HCT116 (cell line): ENCODE measurements at regions not wholly inside any gene's neighbourhood (a gene's known extent, or its start where the extent isn't known, plus 50 kb on each side); places are given as distances from the start of the nearest gene placed in this dataset.

Experiments used
- ATAC-seq: fragments of 200-7000 bp; cut with Tn5 transposase; 2 replicates; pipeline ENCODE4 v1.9.1; 2020; ENCODE audit warnings: mild to moderate bottlenecking, moderate library complexity
- BruUV-seq: library from RNA; stranded (reverse); fragments of 400-500 nt; replicated peaks from 2 replicates; lab custom pipeline; 2021; lab: Mats Ljungman, UMichigan
- CTCF ChIA-PET: fragments of 300-600 bp; sonication (Branson Sonifier 250); formaldehyde crosslinking; loops from one replicate; lab custom pipeline; 2021; ENCODE audit warnings: antibody characterized with exemption; lab: Charles Lee
- POLR2A ChIA-PET: fragments of 300-600, 350-600 bp; sonication (Branson Sonifier 250); formaldehyde crosslinking; loops from one replicate; lab custom pipeline; 2021; ENCODE audit warnings: antibody characterized with exemption; lab: Charles Lee
- RAD21 ChIA-PET, 2 experiments: fragments of 300-600 bp; sonication (Branson Sonifier 250); formaldehyde crosslinking; loops; one replicate each; lab custom pipeline; 2023; ENCODE audit warnings: low total read pairs in 2 of 2; ENCODE audit not compliant: uncharacterized antibody in 2 of 2, unreplicated experiment in 2 of 2, low non-redundant PET in 1 of 2; lab: Charles Lee
- DNase-seq: peaks from one replicate; pipeline ENCODE4 v3.0.0-alpha.2; 2010; ENCODE audit warnings: low read depth, low spot score
- H2AFZ ChIP-seq: fragments of 200-600 bp; shearing (Covaris generic), sonication (generic); 2 replicates; pipeline ENCODE4 v1.6.1; 2017; ENCODE audit warnings: low read depth, mixed run types, mixed read lengths, antibody characterized with exemption, low read length; ENCODE audit not compliant: poor library complexity, severe bottlenecking
- H3K27ac ChIP-seq: 2 replicates; pipeline ENCODE4 v1.5.1; 2012; ENCODE audit warnings: low read depth, low read length
- H3K27me3 ChIP-seq: fragments of 200-600 bp; sonication (generic); 2 replicates; pipeline ENCODE4 v1.6.1; 2016; ENCODE audit warnings: mixed run types, low read length, mixed read lengths; ENCODE audit not compliant: insufficient read depth
- H3K36me3 ChIP-seq, 2 experiments: fragments of 200-500 bp in 1 of 2; fragments of 200-600 bp in 1 of 2; sonication (Bioruptor generic) in 1 of 2; sonication (generic) in 1 of 2; 2 replicates each; pipeline versions ENCODE4 v1.5.1 to v1.6.1; 2014 to 2016; ENCODE audit warnings: low read length in 2 of 2, inconsistent platforms in 1 of 2, mixed read lengths in 1 of 2, mixed run types in 1 of 2; ENCODE audit not compliant: insufficient read depth in 2 of 2, control insufficient read depth in 1 of 2
- H3K4me1 ChIP-seq, 2 experiments: fragments of 200-600 bp in 1 of 2; sonication (generic) in 1 of 2; 2 replicates each; pipeline versions ENCODE4 v1.5.1 to v1.6.1; 2012 to 2017; ENCODE audit warnings: low read length in 2 of 2, inconsistent platforms in 1 of 2, mild to moderate bottlenecking in 1 of 2, mixed read lengths in 1 of 2, mixed run types in 1 of 2, moderate library complexity in 1 of 2; ENCODE audit not compliant: insufficient read depth in 2 of 2, control insufficient read depth in 1 of 2
- H3K4me2 ChIP-seq: fragments of 200-600 bp; sonication (generic); 2 replicates; pipeline ENCODE4 v1.6.1; 2017; ENCODE audit warnings: mixed run types, low read length, mixed read lengths
- H3K4me3 ChIP-seq, 2 experiments: fragments of 200-600 bp in 1 of 2; sonication (generic) in 1 of 2; replicated peaks in 1 of 2; 2 replicates each; pipeline ENCODE4 v1.5.1; 2011 to 2016; ENCODE audit warnings: low read length in 2 of 2, control low read depth in 1 of 2, low read depth in 1 of 2, mild to moderate bottlenecking in 1 of 2, mixed read lengths in 1 of 2, mixed run types in 1 of 2
- H3K79me2 ChIP-seq: fragments of 200-600 bp; sonication (generic); 2 replicates; pipeline ENCODE4 v1.6.1; 2017; ENCODE audit warnings: mild to moderate bottlenecking, mixed run types, low read length, moderate library complexity, mixed read lengths; ENCODE audit not compliant: insufficient read depth
- H3K9ac ChIP-seq: fragments of 200-600 bp; sonication (generic); 2 replicates; pipeline ENCODE4 v1.6.1; 2016; ENCODE audit warnings: low read length, mixed read lengths
- H3K9me2 ChIP-seq: fragments of 200-600 bp; sonication (generic), shearing (Covaris generic); 2 replicates; pipeline ENCODE4 v1.6.1; 2017; ENCODE audit warnings: mixed run types, mild to moderate bottlenecking, moderate library complexity; ENCODE audit not compliant: insufficient read depth
- H3K9me3 ChIP-seq, 2 experiments: fragments of 200-500 bp in 1 of 2; fragments of 200-600 bp in 1 of 2; sonication (Bioruptor generic) in 1 of 2; sonication (generic) in 1 of 2; 2 replicates each; pipeline ENCODE4 v1.6.1; 2014 to 2017; ENCODE audit warnings: low read length in 2 of 2, mixed read lengths in 2 of 2, inconsistent platforms in 1 of 2, low read depth in 1 of 2, mild to moderate bottlenecking in 1 of 2, mixed run types in 1 of 2, moderate library complexity in 1 of 2; ENCODE audit not compliant: control insufficient read depth in 1 of 2, insufficient read depth in 1 of 2
- H4K20me1 ChIP-seq: fragments of 200-600 bp; sonication (generic), shearing (Covaris generic); 2 replicates; pipeline ENCODE4 v1.6.1; 2017; ENCODE audit warnings: mixed run types, mild to moderate bottlenecking, moderate library complexity; ENCODE audit not compliant: insufficient read depth
- CEBPB ChIP-seq: IDR thresholded peaks from 2 replicates; pipeline ENCODE4 v1.6.1; 2012; ENCODE audit warnings: low read depth
- EZH2phosphoT487 ChIP-seq: fragments of 200-600 bp; IDR thresholded peaks from 2 replicates; pipeline ENCODE4 v1.6.1; 2018; ENCODE audit warnings: antibody characterized with exemption, borderline replicate concordance
- SP1 ChIP-seq: IDR thresholded peaks from 2 replicates; pipeline ENCODE4 v1.6.1; 2012; ENCODE audit warnings: low read depth
- intact Hi-C: fragments of 100-400 bp; cut with micrococcal nuclease; formaldehyde crosslinking; loops from 2 replicates; pipeline ENCODE4 v1.10.0; 2022
- TF ChIP-seq, protein P1 (sequence below): IDR thresholded peaks from 2 replicates; pipeline ENCODE4 v1.6.1; 2012; ENCODE audit warnings: low read depth
- TF ChIP-seq, protein P2 (sequence below): IDR thresholded peaks from 2 replicates; pipeline ENCODE4 v1.6.1; 2012

- H3K4me1 ChIP-seq, result no peaks in the 10 kb centered on the region
- no peaks in the 10 kb centered on the region for H3K36me3 ChIP-seq
- H3K9me3 ChIP-seq, result no peaks in the 10 kb centered on the region
- CTCF ChIA-PET, result no interaction called here
- ATAC-seq (no peak), DNase-seq (no peak)
- no peaks in the 10 kb centered on the region for H3K9me2 ChIP-seq
- POLR2A ChIA-PET, result no interaction called here
- H4K20me1 ChIP-seq, result no peaks in the 10 kb centered on the region
- intact Hi-C loops, result no loop called here
- H3K27ac ChIP-seq, result no peak overlapping the region
- TF ChIP-seq CEBPB (no peak), SP1 (no peak), EZH2phosphoT487 (no peak)
- TF ChIP-seq, protein P1, sequence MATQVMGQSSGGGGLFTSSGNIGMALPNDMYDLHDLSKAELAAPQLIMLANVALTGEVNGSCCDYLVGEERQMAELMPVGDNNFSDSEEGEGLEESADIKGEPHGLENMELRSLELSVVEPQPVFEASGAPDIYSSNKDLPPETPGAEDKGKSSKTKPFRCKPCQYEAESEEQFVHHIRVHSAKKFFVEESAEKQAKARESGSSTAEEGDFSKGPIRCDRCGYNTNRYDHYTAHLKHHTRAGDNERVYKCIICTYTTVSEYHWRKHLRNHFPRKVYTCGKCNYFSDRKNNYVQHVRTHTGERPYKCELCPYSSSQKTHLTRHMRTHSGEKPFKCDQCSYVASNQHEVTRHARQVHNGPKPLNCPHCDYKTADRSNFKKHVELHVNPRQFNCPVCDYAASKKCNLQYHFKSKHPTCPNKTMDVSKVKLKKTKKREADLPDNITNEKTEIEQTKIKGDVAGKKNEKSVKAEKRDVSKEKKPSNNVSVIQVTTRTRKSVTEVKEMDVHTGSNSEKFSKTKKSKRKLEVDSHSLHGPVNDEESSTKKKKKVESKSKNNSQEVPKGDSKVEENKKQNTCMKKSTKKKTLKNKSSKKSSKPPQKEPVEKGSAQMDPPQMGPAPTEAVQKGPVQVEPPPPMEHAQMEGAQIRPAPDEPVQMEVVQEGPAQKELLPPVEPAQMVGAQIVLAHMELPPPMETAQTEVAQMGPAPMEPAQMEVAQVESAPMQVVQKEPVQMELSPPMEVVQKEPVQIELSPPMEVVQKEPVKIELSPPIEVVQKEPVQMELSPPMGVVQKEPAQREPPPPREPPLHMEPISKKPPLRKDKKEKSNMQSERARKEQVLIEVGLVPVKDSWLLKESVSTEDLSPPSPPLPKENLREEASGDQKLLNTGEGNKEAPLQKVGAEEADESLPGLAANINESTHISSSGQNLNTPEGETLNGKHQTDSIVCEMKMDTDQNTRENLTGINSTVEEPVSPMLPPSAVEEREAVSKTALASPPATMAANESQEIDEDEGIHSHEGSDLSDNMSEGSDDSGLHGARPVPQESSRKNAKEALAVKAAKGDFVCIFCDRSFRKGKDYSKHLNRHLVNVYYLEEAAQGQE, result peak; percentile 81
- TF ChIP-seq, protein P2, sequence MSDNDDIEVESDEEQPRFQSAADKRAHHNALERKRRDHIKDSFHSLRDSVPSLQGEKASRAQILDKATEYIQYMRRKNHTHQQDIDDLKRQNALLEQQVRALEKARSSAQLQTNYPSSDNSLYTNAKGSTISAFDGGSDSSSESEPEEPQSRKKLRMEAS, result no peak
- no TSS peak for BruUV-seq
- RAD21 ChIA-PET, result no interaction called here
- H3K4me2 ChIP-seq, result no peak overlapping the region
- no peak overlapping the region for H3K4me3 ChIP-seq
- peaks cover 33% of the 10 kb centered on the region for H3K27me3 ChIP-seq
- H2AFZ ChIP-seq, result no peak overlapping the region
- H3K9ac ChIP-seq, result no peak overlapping the region
- no peaks in the 10 kb centered on the region for H3K79me2 ChIP-seq
Measured at GRCh38 chr12:113601656-113602263, 130.1 kb upstream of the LHX5 start.
